Colonic mucosa (tissue), 4 donors: ENCODE measurements at regions not wholly inside any gene's neighbourhood (a gene's known extent, or its start where the extent isn't known, plus 50 kb on each side); places are given as distances from the start of the nearest gene placed in this dataset.

Experiments
- DNase-seq: peaks from one replicate; pipeline ENCODE4 v3.0.0-alpha.2; 2020
- H3K27ac ChIP-seq: fragments of 200-600 bp; one replicate; pipeline ENCODE4 v1.8.0; 2021
- H3K27me3 ChIP-seq: fragments of 200-600 bp; one replicate; pipeline ENCODE4 v1.8.0; 2021
- H3K36me3 ChIP-seq: fragments of 200-600 bp; one replicate; pipeline ENCODE4 v1.8.0; 2021
- H3K4me1 ChIP-seq: fragments of 200-600 bp; one replicate; pipeline ENCODE4 v1.8.0; 2021; ENCODE audit warnings: mild to moderate bottlenecking
- H3K4me3 ChIP-seq: fragments of 200-600 bp; one replicate; pipeline ENCODE4 v1.8.0; 2021
- H3K9ac ChIP-seq, 2 donors: one replicate each; pipeline ENCODE4 v1.7.0; 2013; ENCODE audit warnings: control low read depth in 2 of 2, low read depth in 2 of 2, low read length in 2 of 2
- H3K9me3 ChIP-seq: fragments of 200-600 bp; one replicate; pipeline ENCODE4 v1.8.0; 2021
- intact Hi-C: fragments of 100-400 bp; cut with DNase I; formaldehyde crosslinking; loops from one replicate; pipeline ENCODE4 v1.14.1; 2022
- TF ChIP-seq, protein P1 (sequence below): fragments of 200-600 bp; IDR thresholded peaks from one replicate; pipeline ENCODE4 v1.8.0; 2022; ENCODE audit warnings: antibody characterized with exemption, mild to moderate bottlenecking
- donor health status: healthy.
- donor health status: DM: no; HTN: no; CAD: no.
- donor health status: DM: no; HTN: no; CAD: no.

DNA sequence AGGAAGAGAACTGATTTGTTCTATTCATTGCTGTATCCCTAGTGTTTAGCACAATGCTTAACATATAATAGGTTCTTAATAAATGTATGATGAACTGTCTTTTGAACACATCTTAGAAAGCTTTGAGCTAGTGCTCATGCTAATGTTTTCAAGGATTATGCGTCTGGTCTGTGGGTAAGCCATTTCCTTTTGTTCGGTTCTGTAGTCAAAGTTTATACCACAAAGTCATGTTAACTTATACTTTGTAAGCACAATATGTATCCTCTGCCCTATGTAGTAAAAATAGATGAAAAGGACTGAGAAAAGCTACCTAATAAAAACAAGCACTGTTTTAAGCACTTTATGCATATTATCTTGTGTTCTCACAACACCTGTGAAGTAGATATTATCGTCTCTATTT is 301.9 kb downstream of the GLUD2 start:
- intact Hi-C loops = no loop called here
- Histone ChIP-seq H3K4me3 (no peak overlapping the region), H3K4me1 (no peaks in the 10 kb centered on the region), H3K9ac (no peak overlapping the region), H3K36me3 (no peaks in the 10 kb centered on the region), H3K9me3 (no peaks in the 10 kb centered on the region), H3K27ac (no peak overlapping the region), H3K27me3 (no peaks in the 10 kb centered on the region)
- DNase-seq = no peak
- TF ChIP-seq, protein P1, sequence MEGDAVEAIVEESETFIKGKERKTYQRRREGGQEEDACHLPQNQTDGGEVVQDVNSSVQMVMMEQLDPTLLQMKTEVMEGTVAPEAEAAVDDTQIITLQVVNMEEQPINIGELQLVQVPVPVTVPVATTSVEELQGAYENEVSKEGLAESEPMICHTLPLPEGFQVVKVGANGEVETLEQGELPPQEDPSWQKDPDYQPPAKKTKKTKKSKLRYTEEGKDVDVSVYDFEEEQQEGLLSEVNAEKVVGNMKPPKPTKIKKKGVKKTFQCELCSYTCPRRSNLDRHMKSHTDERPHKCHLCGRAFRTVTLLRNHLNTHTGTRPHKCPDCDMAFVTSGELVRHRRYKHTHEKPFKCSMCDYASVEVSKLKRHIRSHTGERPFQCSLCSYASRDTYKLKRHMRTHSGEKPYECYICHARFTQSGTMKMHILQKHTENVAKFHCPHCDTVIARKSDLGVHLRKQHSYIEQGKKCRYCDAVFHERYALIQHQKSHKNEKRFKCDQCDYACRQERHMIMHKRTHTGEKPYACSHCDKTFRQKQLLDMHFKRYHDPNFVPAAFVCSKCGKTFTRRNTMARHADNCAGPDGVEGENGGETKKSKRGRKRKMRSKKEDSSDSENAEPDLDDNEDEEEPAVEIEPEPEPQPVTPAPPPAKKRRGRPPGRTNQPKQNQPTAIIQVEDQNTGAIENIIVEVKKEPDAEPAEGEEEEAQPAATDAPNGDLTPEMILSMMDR = no peak

DNA sequence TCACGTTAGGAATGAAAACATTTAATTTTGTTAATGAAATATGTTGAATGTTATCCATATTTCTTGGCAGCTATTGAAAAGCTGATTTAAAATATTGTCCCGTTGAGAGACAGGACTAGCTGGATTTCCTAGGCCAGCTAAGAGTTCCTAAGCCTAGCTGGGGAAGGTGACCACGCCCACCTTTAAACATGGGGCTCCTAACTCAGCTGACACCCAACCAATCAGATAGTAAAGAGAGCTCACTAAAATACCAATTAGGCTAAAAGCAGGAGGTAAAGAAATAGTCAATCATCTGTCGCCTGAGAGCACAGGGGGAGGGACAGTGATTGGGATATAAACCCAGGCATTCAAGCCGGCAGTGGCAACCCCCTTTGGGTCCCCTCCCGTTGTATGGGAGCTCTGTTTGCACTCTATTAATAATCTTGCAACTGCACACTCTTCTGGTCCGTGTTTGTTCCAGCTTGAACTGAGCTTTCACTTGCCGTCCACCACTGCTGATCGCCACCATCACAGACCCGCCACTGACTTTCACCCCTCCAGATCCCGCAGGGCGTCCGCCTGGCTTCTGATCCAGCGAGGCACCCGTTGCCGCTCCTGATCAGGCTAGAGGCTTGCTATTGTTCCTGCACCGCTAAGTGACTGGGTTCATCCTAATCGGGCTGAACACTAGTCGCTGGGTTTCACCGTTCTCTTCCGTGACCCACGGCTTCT is 308.9 kb downstream of the GLUD2 start:
- no peak overlapping the region for H3K27ac ChIP-seq
- no peak overlapping the region for H3K9ac ChIP-seq
- no peaks in the 10 kb centered on the region for H3K27me3 ChIP-seq
- intact Hi-C loops = no loop called here
- no peaks in the 10 kb centered on the region for H3K9me3 ChIP-seq
- DNase-seq = no peak
- H3K4me3 ChIP-seq = no peak overlapping the region
- no peaks in the 10 kb centered on the region for H3K36me3 ChIP-seq
- TF ChIP-seq, protein P1 = no peak
- no peaks in the 10 kb centered on the region for H3K4me1 ChIP-seq

DNA sequence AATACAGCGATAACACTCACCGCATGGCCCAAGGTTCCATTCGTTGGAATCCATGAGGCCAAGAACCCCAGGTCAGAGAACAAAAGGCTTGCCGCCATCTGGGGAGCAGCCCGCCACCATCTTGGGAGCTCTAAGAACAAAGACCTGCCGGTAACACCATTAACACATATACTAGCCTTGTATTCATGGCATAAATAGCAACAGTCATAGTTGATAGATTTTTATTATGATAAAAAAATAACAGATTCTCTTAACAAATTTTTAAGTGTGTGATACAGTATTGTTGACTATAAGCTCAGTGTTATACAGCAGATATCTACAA is 309.4 kb downstream of the GLUD2 start:
- DNase-seq = no peak
- H3K27ac ChIP-seq = no peak overlapping the region
- TF ChIP-seq, protein P1 = no peak
- no peaks in the 10 kb centered on the region for H3K27me3 ChIP-seq
- H3K36me3 ChIP-seq = no peaks in the 10 kb centered on the region
- no peak overlapping the region for H3K4me3 ChIP-seq
- intact Hi-C loops = no loop called here
- H3K9ac ChIP-seq = no peak overlapping the region
- H3K9me3 ChIP-seq = no peaks in the 10 kb centered on the region
- H3K4me1 ChIP-seq = no peaks in the 10 kb centered on the region

DNA sequence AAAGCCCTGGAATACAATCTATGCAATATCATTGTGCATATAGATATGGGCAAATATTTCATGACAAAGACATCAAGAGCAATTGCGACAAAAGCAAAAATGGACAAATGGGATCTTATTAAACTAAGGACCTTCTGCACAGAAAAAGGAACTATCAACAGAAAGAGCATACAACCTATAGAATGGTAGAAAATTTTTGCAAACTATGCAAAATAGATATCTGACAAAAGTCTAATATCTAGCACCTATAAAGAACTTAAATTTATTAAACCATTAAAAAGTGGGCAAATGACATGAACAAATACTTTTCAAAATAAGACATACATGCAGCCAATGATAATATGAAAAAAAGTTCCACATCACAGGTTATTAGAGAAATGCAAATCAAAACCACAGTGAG is 312.9 kb downstream of the GLUD2 start:
- H3K27me3 ChIP-seq = no peaks in the 10 kb centered on the region

DNA sequence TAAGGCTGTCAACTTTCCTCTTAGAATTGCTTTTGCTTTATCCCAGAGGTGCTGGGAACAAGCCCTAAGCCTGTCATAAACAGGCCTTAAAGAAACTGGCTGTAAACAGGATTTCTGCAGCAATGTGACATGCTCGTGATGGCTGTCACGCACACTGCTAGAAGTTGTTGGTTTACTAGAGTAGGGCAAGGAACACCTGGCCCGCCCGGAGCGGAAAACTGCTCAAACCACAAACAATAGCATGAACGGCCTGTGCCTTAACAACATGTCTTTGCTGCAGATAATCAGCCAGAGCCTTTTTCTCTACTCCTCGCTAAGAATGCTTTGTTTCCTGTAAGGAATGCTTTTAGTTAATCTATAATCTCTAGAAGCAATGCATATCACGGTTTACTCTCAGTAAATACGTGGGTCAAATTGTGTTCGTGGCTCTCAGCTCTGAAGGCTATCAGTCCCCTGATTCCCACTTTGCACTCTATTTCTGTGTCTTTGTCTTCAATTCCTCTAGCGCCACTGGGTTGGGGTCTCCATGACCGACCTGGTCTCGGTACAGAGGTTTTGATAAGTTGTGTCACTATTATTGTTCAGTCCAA is 318.3 kb downstream of the GLUD2 start:
- intact Hi-C loops = no loop called here
- Histone ChIP-seq H3K4me3 (no peak overlapping the region), H3K27ac (no peak overlapping the region), H3K9me3 (no peaks in the 10 kb centered on the region), H3K36me3 (no peaks in the 10 kb centered on the region), H3K27me3 (no peaks in the 10 kb centered on the region), H3K9ac (no peak overlapping the region), H3K4me1 (no peaks in the 10 kb centered on the region)
- TF ChIP-seq, protein P1 = no peak
- peak; percentile 44 for DNase-seq

More for the DNA sequence above, 312.9 kb downstream of the GLUD2 start:
- Histone ChIP-seq H3K9me3 (no peaks in the 10 kb centered on the region), H3K36me3 (no peaks in the 10 kb centered on the region), H3K27ac (no peak overlapping the region), H3K4me1 (no peaks in the 10 kb centered on the region), H3K9ac (no peak overlapping the region), H3K4me3 (no peak overlapping the region)
- TF ChIP-seq, protein P1 = no peak
- DNase-seq = no peak
- intact Hi-C loops = no loop called here
